ENCODE measurements at regions not wholly inside any gene's neighbourhood (a gene's known extent, or its start where the extent isn't known, plus 50 kb on each side); places are given as distances from the start of the nearest gene placed in this dataset.

- no peak overlapping the region for H3K27ac ChIP-seq (replicated peaks)
- TF ChIP-seq, protein P1, sequence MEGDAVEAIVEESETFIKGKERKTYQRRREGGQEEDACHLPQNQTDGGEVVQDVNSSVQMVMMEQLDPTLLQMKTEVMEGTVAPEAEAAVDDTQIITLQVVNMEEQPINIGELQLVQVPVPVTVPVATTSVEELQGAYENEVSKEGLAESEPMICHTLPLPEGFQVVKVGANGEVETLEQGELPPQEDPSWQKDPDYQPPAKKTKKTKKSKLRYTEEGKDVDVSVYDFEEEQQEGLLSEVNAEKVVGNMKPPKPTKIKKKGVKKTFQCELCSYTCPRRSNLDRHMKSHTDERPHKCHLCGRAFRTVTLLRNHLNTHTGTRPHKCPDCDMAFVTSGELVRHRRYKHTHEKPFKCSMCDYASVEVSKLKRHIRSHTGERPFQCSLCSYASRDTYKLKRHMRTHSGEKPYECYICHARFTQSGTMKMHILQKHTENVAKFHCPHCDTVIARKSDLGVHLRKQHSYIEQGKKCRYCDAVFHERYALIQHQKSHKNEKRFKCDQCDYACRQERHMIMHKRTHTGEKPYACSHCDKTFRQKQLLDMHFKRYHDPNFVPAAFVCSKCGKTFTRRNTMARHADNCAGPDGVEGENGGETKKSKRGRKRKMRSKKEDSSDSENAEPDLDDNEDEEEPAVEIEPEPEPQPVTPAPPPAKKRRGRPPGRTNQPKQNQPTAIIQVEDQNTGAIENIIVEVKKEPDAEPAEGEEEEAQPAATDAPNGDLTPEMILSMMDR (IDR thresholded peaks at IDR 0.05; ENCODE audit: insufficient read depth, low read length): no peak
- TF ChIP-seq, protein P2, sequence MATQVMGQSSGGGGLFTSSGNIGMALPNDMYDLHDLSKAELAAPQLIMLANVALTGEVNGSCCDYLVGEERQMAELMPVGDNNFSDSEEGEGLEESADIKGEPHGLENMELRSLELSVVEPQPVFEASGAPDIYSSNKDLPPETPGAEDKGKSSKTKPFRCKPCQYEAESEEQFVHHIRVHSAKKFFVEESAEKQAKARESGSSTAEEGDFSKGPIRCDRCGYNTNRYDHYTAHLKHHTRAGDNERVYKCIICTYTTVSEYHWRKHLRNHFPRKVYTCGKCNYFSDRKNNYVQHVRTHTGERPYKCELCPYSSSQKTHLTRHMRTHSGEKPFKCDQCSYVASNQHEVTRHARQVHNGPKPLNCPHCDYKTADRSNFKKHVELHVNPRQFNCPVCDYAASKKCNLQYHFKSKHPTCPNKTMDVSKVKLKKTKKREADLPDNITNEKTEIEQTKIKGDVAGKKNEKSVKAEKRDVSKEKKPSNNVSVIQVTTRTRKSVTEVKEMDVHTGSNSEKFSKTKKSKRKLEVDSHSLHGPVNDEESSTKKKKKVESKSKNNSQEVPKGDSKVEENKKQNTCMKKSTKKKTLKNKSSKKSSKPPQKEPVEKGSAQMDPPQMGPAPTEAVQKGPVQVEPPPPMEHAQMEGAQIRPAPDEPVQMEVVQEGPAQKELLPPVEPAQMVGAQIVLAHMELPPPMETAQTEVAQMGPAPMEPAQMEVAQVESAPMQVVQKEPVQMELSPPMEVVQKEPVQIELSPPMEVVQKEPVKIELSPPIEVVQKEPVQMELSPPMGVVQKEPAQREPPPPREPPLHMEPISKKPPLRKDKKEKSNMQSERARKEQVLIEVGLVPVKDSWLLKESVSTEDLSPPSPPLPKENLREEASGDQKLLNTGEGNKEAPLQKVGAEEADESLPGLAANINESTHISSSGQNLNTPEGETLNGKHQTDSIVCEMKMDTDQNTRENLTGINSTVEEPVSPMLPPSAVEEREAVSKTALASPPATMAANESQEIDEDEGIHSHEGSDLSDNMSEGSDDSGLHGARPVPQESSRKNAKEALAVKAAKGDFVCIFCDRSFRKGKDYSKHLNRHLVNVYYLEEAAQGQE (IDR thresholded peaks at IDR 0.05; ENCODE audit: insufficient replicate concordance, low read depth): no peak
- TF ChIP-seq POLR2AphosphoS5 (IDR thresholded peaks at IDR 0.05; ENCODE audit: low read depth): no peak
- no peak for TF ChIP-seq SPI1 (IDR thresholded peaks at IDR 0.05; ENCODE audit: borderline replicate concordance, low read depth)
- TF ChIP-seq GABPA (IDR thresholded peaks at IDR 0.05; ENCODE audit: low read depth): no peak
- H3K4me3 ChIP-seq (replicated peaks; ENCODE audit: insufficient read depth, low read length): no peak overlapping the region
- no peak for DNase-seq (ENCODE audit: low read depth in 1 of 2, low spot score in 1 of 2)
- H3K27me3 ChIP-seq (ENCODE audit: insufficient read depth, poor library complexity, severe bottlenecking): no peaks in the 10 kb centered on the region
Measured at GRCh38 chr4:155107059-155107458, 101.4 kb upstream of the NPY2R start.

DNA sequence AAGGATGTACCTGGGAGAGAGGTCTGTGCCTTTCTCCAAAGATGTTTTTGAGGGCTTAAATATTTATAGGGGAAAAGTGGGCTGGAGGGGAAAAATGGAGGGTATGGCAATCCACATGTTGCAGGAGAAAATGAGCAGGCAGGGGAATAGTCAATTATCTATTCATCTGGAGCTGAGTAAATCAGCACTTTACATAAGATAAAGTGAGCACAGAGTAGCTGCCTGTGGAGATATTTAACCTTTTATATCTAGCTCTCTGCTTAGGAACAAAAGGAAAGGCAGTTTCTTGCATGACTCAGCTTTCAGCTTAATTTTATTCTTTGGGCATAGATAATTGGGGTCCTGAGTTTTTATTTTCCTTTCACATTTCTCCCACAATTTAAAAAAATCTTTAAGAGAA is 93.6 kb upstream of the NPY2R start:
- no peak for DNase-seq (ENCODE audit: low read depth in 1 of 2, low spot score in 1 of 2)

GRCh38 chr4:155119006-155119405 is 89.4 kb upstream of the NPY2R start:
- Histone ChIP-seq H3K27me3 (ENCODE audit: insufficient read depth, poor library complexity, severe bottlenecking) (no peaks in the 10 kb centered on the region), H3K4me3 (replicated peaks; ENCODE audit: insufficient read depth, low read length) (no peak overlapping the region), H3K27ac (replicated peaks) (no peak overlapping the region)
- TF ChIP-seq SPI1 (IDR thresholded peaks at IDR 0.05; ENCODE audit: borderline replicate concordance, low read depth) (no peak), GABPA (IDR thresholded peaks at IDR 0.05; ENCODE audit: low read depth) (no peak), POLR2AphosphoS5 (IDR thresholded peaks at IDR 0.05; ENCODE audit: low read depth) (no peak)
- TF ChIP-seq, protein P2 (IDR thresholded peaks at IDR 0.05; ENCODE audit: insufficient replicate concordance, low read depth): no peak
- TF ChIP-seq, protein P1 (IDR thresholded peaks at IDR 0.05; ENCODE audit: insufficient read depth, low read length): no peak
- DNase-seq (ENCODE audit: low read depth in 1 of 2, low spot score in 1 of 2): no peak

More for the DNA sequence above, 93.6 kb upstream of the NPY2R start:
- no peaks in the 10 kb centered on the region for H3K27me3 ChIP-seq (ENCODE audit: insufficient read depth, poor library complexity, severe bottlenecking)
- TF ChIP-seq SPI1 (IDR thresholded peaks at IDR 0.05; ENCODE audit: borderline replicate concordance, low read depth) (no peak), GABPA (IDR thresholded peaks at IDR 0.05; ENCODE audit: low read depth) (no peak), POLR2AphosphoS5 (IDR thresholded peaks at IDR 0.05; ENCODE audit: low read depth) (no peak)
- TF ChIP-seq, protein P2 (IDR thresholded peaks at IDR 0.05; ENCODE audit: insufficient replicate concordance, low read depth): no peak
- TF ChIP-seq, protein P1 (IDR thresholded peaks at IDR 0.05; ENCODE audit: insufficient read depth, low read length): no peak
- no peak overlapping the region for H3K27ac ChIP-seq (replicated peaks)
- no peak overlapping the region for H3K4me3 ChIP-seq (replicated peaks; ENCODE audit: insufficient read depth, low read length)
